Spleen (tissue), 7 donors: ENCODE measurements at regions not wholly inside any gene's neighbourhood (a gene's known extent, or its start where the extent isn't known, plus 50 kb on each side); places are given as distances from the start of the nearest gene placed in this dataset.

Experiments
- POLR2A ChIP-seq, 3 donors: fragments of 450-650 bp; IDR thresholded peaks; one replicate each; pipeline ENCODE4 v1.5.1; 2017; ENCODE audit warnings: antibody characterized with exemption in 3 of 3, mild to moderate bottlenecking in 1 of 3
- POLR2AphosphoS5 ChIP-seq, 3 donors: sonication (generic); formaldehyde crosslinking; IDR thresholded peaks; one replicate each; pipeline ENCODE4 v1.5.1; 2017; ENCODE audit warnings: antibody characterized with exemption in 3 of 3
- TF ChIP-seq, protein P1 (sequence below), 11 experiments: fragments of 200-600 bp in 7 of 11; fragments of 450-650 bp in 4 of 11; sonication (generic) in 4 of 11; IDR thresholded peaks in 8 of 11; conservative IDR thresholded peaks in 3 of 11; 1 replicate in 7 of 11; 2 replicates in 4 of 11; pipeline versions ENCODE4 v1.4.0 to v1.8.0; 2016 to 2021; ENCODE audit warnings: antibody characterized with exemption in 11 of 11, inconsistent platforms in 4 of 11, mild to moderate bottlenecking in 1 of 11
- donor health status: DM: no; HTN: no; CAD: no; lungs with moderate emphysema.
- donor health status: DM: no; HTN: no; CAD: no.
- donor health status: DM: no; HTN: no; CAD: no.

DNA sequence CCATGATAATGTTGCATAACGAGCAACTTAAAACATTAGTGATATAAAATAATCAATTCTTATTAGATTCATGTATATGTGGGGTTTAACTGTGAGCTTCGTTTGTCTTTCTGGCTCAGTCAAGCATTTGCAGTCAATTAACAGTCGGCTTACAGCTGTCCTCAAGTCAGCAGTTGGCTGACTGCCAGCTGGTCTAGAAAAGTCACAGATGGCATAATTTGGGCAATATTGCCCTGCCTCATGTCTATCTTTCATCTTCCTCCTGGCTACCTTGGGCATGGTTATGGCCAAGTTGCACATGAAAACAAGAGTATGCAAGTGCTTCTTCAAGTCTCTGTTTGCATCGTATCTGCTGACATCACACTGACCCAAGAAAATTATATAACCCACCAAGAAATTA, 186.1 kb upstream of the ZWINT start:
- TF ChIP-seq POLR2A (IDR thresholded peaks at IDR 0.05) (no peak), POLR2AphosphoS5 (IDR thresholded peaks at IDR 0.05) (no peak)
- TF ChIP-seq, protein P1, sequence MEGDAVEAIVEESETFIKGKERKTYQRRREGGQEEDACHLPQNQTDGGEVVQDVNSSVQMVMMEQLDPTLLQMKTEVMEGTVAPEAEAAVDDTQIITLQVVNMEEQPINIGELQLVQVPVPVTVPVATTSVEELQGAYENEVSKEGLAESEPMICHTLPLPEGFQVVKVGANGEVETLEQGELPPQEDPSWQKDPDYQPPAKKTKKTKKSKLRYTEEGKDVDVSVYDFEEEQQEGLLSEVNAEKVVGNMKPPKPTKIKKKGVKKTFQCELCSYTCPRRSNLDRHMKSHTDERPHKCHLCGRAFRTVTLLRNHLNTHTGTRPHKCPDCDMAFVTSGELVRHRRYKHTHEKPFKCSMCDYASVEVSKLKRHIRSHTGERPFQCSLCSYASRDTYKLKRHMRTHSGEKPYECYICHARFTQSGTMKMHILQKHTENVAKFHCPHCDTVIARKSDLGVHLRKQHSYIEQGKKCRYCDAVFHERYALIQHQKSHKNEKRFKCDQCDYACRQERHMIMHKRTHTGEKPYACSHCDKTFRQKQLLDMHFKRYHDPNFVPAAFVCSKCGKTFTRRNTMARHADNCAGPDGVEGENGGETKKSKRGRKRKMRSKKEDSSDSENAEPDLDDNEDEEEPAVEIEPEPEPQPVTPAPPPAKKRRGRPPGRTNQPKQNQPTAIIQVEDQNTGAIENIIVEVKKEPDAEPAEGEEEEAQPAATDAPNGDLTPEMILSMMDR (IDR thresholded peaks at IDR 0.05 in 8 of 11, conservative IDR thresholded peaks at IDR 0.05 in 3 of 11), result no peak
